Ishikawa (cell line): ENCODE measurements at regions not wholly inside any gene's neighbourhood (a gene's known extent, or its start where the extent isn't known, plus 50 kb on each side); places are given as distances from the start of the nearest gene placed in this dataset.

Source experiments
- CEBPB ChIP-seq: IDR thresholded peaks from 2 replicates; pipeline ENCODE4 v1.6.1; 2012
- CREB1 ChIP-seq: IDR thresholded peaks from 2 replicates; pipeline ENCODE4 v1.6.1; 2012; ENCODE audit warnings: low read depth
- EGR1 ChIP-seq: IDR thresholded peaks from 2 replicates; pipeline ENCODE4 v1.6.1; 2012
- EP300 ChIP-seq: IDR thresholded peaks from 2 replicates; pipeline ENCODE4 v1.6.1; 2012; ENCODE audit warnings: borderline replicate concordance
- FOXM1 ChIP-seq: IDR thresholded peaks from 2 replicates; pipeline ENCODE4 v1.6.1; 2012; ENCODE audit warnings: low read depth, borderline replicate concordance
- NFIC ChIP-seq: IDR thresholded peaks from 2 replicates; pipeline ENCODE4 v1.6.1; 2012
- RAD21 ChIP-seq: IDR thresholded peaks from 2 replicates; pipeline ENCODE4 v1.6.1; 2012; ENCODE audit warnings: low read depth
- TAF1 ChIP-seq: IDR thresholded peaks from 2 replicates; pipeline ENCODE4 v1.6.1; 2012; ENCODE audit warnings: low read depth, mild to moderate bottlenecking
- TCF12 ChIP-seq: IDR thresholded peaks from 2 replicates; pipeline ENCODE4 v1.6.1; 2012; ENCODE audit warnings: low read depth
- TEAD4 ChIP-seq: IDR thresholded peaks from 2 replicates; pipeline ENCODE4 v1.6.1; 2012
- YY1 ChIP-seq: IDR thresholded peaks from 2 replicates; pipeline ENCODE4 v1.6.1; 2012; ENCODE audit warnings: low read depth
- ZBTB7A ChIP-seq: IDR thresholded peaks from 2 replicates; pipeline ENCODE4 v1.6.1; 2012; ENCODE audit warnings: low read depth
- TF ChIP-seq, protein P1 (sequence below): IDR thresholded peaks from 2 replicates; pipeline ENCODE4 v1.6.1; 2012; ENCODE audit warnings: low read depth, mild to moderate bottlenecking
- TF ChIP-seq, protein P2 (sequence below): IDR thresholded peaks from 2 replicates; pipeline ENCODE4 v1.6.1; 2012
- TF ChIP-seq, protein P3 (sequence below): IDR thresholded peaks from 2 replicates; pipeline ENCODE4 v1.6.1; 2012

DNA sequence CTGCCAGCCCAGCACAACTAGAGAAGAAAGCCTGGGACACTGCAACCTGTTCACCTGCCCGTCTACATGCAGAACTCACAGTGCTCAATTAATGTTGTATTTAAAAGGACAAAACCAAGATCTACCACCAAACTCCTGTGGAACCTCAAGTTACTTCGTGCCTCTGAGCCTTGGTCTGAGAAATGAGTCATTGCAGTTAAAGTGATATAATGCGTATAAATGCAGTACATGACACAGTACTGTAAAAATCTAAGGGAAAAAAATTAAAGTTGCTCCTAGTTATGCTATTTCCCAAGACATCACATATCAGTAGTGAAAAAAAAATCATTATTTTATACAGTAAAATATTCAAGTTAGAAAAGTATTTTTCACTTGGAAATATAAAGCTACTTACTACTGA lies 138.9 kb downstream of the ZIC4 start:
- TF ChIP-seq TAF1 (no peak), RAD21 (no peak), NFIC (no peak), TEAD4 (no peak), ZBTB7A (no peak), EGR1 (no peak), EP300 (no peak), CREB1 (no peak), FOXM1 (no peak), TCF12 (no peak), CEBPB (no peak), YY1 (no peak)
- TF ChIP-seq, protein P1, sequence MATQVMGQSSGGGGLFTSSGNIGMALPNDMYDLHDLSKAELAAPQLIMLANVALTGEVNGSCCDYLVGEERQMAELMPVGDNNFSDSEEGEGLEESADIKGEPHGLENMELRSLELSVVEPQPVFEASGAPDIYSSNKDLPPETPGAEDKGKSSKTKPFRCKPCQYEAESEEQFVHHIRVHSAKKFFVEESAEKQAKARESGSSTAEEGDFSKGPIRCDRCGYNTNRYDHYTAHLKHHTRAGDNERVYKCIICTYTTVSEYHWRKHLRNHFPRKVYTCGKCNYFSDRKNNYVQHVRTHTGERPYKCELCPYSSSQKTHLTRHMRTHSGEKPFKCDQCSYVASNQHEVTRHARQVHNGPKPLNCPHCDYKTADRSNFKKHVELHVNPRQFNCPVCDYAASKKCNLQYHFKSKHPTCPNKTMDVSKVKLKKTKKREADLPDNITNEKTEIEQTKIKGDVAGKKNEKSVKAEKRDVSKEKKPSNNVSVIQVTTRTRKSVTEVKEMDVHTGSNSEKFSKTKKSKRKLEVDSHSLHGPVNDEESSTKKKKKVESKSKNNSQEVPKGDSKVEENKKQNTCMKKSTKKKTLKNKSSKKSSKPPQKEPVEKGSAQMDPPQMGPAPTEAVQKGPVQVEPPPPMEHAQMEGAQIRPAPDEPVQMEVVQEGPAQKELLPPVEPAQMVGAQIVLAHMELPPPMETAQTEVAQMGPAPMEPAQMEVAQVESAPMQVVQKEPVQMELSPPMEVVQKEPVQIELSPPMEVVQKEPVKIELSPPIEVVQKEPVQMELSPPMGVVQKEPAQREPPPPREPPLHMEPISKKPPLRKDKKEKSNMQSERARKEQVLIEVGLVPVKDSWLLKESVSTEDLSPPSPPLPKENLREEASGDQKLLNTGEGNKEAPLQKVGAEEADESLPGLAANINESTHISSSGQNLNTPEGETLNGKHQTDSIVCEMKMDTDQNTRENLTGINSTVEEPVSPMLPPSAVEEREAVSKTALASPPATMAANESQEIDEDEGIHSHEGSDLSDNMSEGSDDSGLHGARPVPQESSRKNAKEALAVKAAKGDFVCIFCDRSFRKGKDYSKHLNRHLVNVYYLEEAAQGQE = no peak
- TF ChIP-seq, protein P2, sequence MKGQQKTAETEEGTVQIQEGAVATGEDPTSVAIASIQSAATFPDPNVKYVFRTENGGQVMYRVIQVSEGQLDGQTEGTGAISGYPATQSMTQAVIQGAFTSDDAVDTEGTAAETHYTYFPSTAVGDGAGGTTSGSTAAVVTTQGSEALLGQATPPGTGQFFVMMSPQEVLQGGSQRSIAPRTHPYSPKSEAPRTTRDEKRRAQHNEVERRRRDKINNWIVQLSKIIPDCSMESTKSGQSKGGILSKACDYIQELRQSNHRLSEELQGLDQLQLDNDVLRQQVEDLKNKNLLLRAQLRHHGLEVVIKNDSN = no peak
- TF ChIP-seq, protein P3, sequence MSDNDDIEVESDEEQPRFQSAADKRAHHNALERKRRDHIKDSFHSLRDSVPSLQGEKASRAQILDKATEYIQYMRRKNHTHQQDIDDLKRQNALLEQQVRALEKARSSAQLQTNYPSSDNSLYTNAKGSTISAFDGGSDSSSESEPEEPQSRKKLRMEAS = no peak

DNA sequence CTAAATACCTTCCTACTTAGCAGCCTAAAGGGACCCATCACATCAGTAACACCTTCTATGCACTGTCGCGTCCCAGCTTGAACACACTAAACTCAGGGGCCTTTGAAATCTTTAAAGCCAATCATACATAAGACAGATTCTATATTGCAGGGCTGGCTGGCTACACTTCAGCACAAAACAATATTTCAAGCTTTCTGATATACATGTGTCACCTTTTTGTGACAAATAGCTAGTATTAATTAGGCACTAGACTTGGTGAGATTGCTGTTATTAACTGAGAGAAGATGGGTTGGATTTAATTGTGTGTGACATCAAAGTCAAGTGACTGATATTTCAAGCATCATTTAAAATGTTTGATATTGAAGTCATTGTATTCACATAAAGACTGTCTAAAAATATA lies 148.4 kb downstream of the ZIC4 start:
- no peak for TF ChIP-seq ZBTB7A
- TF ChIP-seq, protein P1 = no peak
- no peak for TF ChIP-seq EGR1
- TF ChIP-seq TAF1 = no peak
- TF ChIP-seq RAD21 = no peak
- TF ChIP-seq, protein P3 = no peak
- TF ChIP-seq, protein P2 = no peak

DNA sequence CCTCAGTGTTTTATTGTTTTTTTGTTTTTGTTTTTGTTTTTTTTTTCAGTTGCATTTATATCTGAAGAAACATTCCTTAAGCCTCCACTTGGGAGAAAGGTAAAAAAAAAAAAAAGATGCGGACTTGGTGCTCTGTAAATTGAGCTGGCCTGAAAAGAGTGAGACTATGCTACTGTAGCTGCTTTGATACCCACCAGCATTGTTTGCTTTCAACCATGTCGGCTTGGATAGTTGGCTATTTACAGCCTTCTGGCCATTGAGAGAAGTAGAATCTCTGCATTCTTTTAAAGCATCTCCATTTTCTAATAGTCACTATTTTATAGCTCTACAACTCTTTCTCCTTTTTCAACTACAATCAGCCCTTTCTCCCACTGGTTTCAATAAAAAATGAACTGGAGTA lies 149.6 kb downstream of the ZIC4 start:
- TF ChIP-seq FOXM1 (no peak), CEBPB (no peak), ZBTB7A (no peak), CREB1 (no peak), EGR1 (no peak), EP300 (no peak), YY1 (no peak), RAD21 (no peak), TAF1 (no peak), TEAD4 (no peak), NFIC (no peak), TCF12 (no peak)
- TF ChIP-seq, protein P2 = no peak
- TF ChIP-seq, protein P3 = no peak
- TF ChIP-seq, protein P1 = no peak

DNA sequence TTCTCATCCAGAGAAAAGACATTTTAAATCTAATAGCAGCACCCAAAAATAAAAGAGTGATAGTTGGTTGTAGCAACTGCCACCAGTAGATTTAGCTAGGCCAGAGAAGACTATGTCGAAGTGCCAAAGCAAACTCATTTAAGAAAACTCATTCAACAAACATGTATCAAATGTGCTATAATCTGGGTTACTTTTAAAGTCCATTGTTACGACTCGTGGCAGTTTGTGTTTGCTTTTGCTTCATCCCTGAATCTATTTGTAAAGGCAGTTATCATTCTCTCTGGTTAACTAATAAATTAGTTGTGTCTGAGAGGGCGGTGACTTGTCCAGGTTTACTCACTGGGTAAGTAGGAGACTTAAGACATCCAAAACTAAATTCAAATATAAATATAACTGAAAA lies 159.4 kb downstream of the ZIC4 start:
- TF ChIP-seq CREB1 = no peak
- TF ChIP-seq RAD21 = no peak
- TF ChIP-seq, protein P2 = no peak
- TF ChIP-seq FOXM1 = no peak
- no peak for TF ChIP-seq ZBTB7A
- TF ChIP-seq TEAD4 = no peak
- TF ChIP-seq, protein P3 = no peak
- TF ChIP-seq YY1 = no peak
- TF ChIP-seq, protein P1 = no peak
- TF ChIP-seq EGR1 = no peak
- no peak for TF ChIP-seq TAF1
